GM19324 (cell line): ENCODE measurements at regions not wholly inside any gene's neighbourhood (a gene's known extent, or its start where the extent isn't known, plus 50 kb on each side); places are given as distances from the start of the nearest gene placed in this dataset.

ENCODE experiments used
- ATAC-seq: cut with Tn5 transposase; IDR thresholded peaks from one replicate; pipeline ENCODE4 v1.9.1; 2021; ENCODE audit warnings: mild to moderate bottlenecking, moderate library complexity; ENCODE audit not compliant: unreplicated experiment, low FRiP score

DNA sequence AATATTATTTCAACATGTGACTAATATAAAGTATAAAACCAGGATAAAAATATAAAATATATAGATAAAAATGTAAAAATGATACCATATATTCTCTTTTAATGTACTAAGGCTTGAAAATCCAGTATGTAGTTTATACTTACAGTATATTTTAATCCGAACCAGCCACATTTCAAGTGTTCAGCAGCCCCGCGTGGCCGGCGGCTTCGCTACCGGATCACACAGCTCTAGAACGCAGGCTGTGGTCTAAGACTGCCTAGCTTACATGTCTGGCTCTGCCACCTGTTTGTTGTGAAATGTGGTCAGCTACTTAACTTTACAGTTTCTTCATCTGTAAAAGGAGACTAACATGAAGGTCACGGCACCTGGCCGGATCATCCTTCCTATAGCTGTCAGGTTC is 189.7 kb upstream of the TBX3 start:
- ATAC-seq, result no peak

DNA sequence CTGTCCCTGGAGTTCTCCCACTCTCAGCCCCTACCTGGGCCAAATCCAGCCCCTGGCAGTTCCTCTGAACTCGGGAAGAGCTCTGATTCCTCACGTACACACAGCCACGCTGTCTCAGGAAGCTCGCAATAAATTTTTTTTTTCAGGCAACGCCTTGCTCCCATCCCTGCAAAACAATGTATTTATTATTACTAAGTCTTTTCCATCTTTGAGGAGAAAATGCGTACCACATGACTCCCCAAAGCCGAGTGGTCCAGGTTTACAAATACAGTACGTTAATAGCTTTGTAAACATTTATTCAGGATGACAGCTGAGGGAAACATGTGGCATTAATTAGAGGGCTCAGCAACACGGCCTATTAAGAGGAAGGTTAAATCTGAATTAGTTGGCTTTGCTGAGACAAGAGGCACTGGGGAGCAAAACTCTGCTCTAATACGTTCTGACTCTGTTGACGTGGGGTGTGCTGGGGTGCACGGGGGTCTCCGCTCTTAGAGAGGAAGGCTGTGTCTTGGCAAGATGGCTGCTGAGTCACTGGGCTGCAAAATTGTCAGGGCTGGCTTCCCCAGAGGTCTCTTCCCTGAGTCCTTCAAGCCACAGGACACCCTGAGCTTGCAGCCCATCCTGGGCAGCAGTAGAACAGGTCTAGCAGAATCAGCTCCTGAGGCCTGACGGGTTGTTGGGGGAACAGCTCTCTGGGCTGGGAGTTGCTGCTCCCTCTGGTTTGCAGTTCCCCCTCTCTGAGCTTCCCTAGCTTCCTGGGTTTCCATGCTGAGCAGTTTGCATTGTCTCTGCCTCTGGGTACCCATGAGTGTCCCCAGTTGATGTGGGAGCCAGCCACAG is 185.2 kb upstream of the TBX3 start:
- no peak for ATAC-seq

DNA sequence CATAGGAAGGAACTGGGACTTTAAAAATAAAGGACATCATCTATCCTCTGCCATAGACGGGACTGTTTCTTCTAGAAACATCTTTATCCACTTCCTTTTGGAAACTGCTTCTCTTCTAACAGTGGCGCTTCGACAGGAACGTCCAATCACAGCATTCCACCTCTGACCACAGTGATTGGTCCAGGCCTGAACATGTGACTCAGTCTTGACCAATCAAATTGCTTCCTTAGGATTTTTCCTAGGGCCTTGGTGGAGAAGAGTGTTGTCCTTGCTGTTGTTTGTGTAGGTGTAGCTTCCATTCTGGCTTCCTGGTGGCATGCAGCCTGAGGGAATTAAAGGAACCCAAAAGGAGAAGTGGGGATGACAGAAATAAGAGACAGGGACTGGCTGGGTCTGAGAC is 182.4 kb upstream of the TBX3 start:
- no peak for ATAC-seq

DNA sequence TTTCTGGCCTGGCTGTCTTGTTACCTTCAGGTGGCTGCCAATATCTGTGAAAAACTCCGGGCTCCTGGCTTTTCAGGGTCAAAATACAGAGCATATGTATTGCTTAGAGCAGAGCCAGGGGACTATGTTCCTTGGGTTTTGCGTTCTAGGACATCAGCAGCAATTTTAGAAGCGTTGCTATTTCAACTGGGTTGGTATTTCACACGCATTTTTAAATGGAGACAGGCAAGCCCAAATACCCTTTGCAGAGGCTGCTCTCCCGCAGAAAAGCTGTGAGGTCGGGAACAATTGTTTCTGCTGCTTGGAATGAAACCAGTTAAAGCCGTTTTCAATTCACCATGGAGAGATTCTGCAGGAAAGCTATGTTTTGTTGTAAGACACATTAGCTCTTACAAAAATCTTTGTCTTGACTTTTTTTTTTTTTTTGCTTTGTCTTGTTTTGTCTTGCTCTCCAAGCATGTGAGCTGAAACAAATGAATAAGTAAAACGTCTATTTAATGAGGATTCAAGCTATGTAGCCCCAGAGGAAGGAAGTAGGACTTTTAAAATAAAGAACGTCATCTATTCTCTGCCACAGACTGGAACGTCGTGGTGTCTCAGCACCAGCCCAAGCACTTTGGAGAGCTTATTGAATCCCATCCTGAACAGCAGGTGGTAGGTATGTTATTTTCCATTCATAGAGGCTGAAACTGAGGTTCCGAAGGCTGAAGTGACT is 181.0 kb upstream of the TBX3 start:
- no peak for ATAC-seq

DNA sequence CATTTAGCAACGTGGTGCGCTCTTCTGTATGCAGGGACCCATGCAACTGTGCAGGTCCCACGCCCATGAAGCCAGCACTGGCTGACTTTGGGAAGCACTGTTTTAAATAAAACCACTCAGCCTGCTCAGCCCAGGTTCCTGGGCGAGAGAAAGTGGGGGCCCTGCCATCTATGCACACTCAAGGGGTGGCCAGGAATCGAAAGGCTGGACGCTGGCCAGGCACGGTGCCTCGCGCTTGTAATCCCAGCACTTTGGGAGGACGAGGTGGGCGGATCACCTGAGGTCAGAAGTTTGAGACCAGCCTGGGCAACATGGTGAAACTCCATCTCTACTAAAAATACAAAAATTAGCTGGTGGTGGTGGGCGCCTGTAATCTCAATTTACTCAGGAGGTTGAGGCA is 179.9 kb upstream of the TBX3 start:
- ATAC-seq, result no peak

DNA sequence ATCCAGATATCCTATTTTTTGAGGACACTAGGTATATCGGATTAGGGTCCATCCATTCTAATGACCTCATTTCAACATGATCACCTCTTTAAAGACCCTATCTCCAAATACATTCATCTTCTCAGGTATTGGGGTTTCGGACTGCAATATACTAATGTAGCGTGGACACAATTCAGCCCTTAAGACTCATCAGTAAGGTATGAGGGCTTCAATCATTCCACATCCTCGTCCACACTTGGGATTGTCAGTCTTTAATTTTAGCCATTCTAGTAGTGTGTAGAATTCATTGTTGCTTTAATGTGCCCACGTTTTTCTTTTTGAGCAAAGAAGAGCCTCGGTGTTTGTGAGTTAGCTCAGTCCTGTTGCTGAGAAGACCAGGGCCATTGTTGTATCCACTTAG is 177.0 kb upstream of the TBX3 start:
- ATAC-seq, result no peak

DNA sequence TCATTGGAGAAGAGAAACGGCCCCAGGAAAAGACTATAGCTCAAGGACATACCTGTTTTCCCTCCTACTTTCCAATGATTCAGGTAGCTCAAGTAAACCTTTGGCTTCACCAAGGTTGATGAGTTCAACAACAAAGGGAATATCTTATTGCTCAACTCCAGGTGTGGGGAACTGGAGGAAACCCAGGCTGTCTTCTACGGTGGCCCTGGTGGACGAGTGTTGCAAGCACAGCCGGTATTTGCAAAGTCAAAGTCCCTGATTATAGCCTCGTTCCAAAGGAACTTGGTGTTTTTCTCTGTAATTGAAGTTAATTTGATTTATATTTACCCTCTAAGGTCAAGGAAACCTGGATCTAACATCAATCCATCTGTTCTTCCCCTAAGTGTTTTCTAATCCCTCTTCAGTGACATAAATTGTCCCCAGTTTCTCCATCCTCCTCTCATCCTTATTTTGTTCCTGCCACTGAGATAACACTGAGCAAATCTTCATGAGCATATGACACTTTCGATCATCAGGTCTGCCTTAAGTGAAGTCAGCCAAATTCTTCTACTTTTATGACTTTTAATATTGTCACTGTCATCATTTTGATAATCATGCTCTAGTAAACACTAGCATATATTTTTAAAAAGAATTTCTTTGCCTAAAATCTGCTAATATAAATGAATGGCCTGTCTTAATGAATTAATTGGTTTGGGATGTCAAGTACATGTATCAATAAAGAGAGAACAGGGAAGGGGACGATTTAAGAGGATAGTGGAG is 174.6 kb upstream of the TBX3 start:
- no peak for ATAC-seq

DNA sequence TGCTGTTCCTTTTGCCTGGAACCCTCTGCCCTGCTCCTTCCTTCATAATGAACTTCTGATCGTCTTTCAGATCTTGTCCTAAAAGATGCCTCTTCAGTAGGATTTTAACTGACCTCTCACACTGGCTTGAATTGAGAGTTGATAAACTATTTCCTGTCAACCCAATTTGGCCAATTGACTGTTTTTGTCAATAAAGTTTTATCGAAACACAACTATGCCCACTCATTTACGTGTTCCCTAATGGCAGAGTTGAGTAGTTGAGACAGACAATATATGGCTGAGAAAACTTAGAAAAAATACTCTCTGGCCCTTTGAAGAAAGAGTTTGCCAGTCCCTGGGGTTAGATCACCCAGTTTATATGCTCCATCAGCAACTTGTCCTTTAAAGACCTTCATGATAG is 171.7 kb upstream of the TBX3 start:
- no peak for ATAC-seq

DNA sequence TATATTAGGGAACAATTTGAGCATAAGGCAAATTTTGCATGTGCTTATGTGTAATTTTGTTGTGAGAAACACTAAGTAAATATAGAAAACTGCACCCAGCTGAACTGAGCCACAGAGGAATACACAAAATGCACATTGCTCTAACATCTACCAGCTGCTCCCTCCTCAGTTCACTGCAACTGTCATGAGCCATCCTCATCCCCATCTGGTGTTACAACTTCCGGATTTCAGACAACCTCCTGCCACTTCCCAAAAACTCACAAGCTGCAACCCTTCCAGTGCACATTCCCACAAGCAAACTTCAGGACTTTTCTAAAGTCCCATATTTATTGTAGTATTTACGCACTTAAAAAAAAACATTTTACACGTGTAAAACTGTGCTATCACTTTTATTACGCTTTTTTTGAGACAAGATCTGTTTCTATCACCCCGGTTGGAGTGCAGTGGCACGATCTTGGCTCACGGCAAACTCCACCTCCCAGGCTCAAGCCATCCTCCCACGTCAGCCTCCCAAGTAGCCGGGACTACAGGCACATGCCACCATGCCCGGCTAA is 169.1 kb upstream of the TBX3 start:
- no peak for ATAC-seq

DNA sequence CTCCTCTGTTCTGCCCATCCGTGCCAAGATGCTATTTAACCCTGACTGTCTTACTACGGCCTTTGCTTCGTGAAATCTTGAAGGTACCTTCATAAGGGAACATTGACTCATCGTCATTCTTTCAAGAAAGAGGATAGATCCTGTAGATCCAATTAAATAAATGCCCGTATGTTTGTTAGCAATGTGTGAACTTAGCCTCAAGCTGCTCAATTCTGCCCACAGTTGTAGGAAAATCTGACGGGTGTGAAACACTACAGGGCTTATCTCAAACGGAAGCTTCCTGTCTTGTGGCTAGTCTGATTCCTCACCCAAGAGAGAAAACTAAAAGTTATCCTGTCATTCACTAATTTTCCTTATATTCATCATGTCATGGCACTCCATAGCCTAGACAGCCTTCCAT is 168.0 kb upstream of the TBX3 start:
- ATAC-seq, result no peak

DNA sequence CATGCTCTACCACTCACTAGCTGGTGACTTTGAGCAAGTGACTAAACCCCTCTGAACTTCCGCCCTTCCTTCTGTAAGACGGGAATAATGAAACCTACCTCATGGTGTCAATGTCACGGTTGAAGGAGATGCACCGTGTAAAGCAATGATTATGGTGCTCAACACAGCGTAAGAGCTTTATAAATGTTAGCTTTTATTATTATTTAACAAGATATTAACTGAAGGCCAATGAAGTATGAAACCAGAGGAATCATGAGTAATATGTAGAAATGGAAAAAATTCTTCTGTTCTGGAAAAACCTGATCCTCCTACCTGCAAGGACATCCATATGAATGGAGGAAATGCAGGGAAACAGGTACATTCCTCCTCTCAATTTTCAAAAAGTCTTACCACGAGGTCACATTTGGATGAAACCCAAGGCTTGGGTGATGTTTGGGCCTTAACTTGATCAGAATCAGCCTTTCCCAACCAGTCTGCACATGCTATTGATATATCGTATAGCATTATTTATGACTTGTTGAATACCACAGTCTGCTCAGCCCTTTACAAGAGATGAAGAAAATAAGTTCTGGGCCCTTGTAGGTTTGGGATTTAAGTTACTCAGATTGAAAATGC is 166.8 kb upstream of the TBX3 start:
- no peak for ATAC-seq

DNA sequence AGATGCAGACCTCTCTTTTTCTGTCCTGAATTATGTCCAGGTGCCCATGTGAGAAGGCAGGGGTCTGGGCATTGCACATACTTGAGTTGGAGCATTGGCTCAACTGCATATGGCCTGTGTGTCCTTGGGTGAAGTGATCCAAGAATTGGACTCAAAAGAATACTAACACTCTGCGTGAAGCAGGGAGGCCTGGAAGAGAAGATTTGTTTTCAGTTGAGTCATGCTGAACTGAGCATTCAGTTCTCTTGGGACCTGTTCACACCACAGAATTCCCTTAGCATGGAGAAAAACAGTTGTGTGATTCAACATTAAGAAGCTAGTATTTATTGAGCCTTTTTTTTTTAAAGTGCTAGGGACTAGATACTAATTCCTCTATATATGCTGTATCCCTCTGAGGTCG is 164.7 kb upstream of the TBX3 start:
- no peak for ATAC-seq

DNA sequence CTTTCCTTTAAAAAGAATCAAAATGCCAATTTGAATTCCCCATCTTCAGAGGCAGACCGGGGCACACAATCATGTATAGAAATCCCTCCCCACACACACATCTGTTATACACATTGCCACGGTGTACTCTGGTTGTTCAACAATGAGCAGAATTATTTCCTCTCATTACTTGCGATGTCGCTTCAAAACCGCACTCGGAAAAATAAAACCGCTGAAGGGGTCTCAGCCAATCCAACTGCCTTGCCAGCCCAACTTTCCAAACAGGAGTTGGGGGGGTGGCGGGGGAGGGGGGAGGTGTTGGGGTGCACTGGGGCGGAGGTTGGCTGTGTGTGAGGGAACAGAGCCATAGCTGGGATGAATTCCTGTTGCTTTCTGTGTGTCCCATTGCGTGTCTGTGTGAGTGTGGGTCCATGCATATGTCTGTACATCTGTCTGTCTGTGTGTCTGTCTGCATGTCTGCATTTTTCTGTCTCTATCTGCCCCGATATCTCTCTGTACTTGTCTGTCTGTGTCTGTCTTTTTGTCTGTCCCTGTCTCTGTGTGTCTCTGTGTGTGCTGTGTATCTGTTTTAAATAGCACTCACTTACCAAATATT is 163.6 kb upstream of the TBX3 start:
- ATAC-seq, result no peak

DNA sequence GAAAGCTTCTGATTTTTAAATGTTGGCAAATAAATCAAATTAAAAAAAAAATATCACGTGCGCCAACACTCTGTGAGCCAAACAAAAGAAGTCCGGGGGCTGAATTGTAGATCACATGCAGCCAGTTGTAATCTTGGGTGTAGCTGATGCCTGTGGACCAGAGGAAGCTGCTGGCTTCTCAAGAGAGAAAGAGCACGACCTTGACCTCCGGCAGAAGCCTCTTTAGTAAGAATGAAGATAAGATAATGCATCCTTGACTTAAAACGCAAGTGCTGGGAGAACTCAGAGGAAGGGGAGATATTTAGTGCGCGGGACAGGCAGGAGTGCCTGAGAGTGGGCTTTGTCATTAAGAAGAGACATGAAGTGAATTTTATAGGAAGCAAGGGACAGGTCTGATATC is 162.8 kb upstream of the TBX3 start:
- ATAC-seq, result no peak

DNA sequence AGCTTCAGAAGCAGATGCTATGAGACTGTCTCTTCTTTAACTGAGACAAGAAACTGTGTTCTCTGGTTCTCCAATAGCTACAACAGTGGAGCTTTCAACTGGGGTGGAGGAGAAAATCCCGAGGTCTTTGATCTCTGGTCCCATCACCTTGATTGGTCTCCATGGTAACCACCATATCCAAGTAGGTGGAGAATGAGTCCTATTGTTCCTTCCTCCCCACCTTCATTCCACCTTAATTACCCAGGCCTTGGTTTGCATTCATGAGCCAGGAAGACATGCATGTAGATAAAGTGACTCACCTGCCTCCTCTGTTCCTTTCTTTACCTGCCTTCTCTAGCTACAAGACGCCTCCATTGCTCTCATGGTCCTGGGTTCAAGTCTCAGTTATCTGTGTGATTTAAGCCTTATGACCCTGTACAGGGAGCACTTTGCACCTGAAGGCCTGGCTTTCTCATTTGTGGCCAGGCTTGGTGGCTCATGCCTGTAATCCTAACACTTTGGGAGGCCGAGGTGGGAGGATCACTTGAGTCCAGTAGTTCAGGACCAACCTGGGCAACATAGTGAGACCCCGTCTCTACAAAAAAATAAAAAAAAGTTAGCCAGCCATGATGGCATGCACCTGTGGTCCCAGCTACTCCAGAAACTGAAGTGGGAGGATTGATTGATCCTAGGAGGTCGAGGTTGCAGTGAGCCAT is 157.7 kb upstream of the TBX3 start:
- no peak for ATAC-seq

DNA sequence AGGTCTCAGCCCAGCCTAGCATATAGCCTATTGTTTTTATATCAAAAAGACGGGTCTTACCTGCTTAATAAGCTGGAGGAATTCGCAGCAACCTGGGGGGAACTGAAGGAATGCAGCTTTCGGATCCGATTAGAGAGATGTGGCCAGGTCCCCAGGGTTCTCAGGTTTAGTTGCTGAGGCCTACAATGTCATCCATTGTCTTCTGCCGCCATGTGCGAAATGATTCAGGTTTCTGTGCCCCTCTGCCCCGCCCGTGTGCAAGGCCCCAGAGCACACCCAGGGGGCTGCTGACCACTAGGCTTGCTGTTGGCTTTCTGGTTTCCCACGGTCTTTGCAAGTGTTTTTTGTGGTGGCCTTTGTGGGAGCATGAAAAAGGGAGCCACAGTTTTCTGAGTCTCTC is 154.5 kb upstream of the TBX3 start:
- ATAC-seq, result no peak

DNA sequence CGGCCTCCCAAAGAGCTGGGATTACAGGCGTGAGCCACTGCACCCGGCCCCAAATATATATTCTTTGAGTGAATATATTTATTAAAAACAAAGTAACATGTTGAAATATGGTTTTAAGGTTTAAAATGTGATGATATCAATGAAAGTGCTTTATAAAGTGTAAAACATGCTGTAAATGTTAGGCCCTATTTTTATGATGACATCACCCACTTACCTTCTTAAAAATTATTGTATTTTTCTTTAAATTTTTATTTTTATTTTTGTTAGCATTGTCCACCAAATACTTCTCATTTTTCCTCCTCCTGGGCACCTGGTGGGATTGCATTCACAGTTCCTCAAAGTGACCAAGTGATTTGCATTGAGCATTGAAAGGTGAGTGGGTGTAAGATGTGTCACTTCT is 152.6 kb upstream of the TBX3 start:
- ATAC-seq, result no peak

DNA sequence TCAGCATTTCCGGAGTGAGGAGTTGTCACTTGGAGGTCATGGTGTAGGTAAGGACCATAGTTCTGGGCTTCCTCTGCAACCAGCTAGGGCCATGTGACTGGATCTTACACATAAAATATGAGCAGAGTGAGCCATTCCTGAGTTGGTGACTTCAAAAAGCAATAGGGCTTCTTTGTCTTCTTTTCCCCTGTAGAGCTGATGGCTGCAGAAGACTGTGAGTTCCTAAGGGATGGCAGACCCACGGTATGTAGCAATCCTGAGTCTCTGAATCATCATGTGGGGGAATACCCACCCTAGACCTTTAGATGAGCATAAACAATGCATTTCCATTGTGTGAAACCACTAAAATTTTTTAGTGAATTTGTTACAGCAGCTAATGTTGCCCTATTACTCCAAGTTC is 151.1 kb upstream of the TBX3 start:
- ATAC-seq, result no peak

DNA sequence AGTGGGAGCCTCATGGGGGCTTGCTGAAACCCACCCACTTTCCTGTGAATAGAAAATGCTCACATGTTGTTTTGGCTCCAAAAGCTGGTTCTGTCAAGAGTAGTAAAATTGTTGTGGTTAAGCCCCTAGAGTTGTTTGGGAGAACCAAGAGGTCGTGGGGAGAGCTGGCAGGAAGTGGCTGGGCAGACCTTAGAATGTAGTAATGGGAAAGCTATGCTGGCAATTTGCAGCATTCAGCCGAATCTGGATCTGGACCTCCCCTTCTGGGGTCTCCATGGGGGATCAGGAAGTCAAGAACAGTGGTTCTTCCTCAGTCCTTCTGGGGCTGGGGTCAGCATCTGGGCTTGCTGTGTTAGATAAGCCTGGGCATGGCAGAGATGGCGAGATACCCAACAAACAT is 150.6 kb upstream of the TBX3 start:
- no peak for ATAC-seq

DNA sequence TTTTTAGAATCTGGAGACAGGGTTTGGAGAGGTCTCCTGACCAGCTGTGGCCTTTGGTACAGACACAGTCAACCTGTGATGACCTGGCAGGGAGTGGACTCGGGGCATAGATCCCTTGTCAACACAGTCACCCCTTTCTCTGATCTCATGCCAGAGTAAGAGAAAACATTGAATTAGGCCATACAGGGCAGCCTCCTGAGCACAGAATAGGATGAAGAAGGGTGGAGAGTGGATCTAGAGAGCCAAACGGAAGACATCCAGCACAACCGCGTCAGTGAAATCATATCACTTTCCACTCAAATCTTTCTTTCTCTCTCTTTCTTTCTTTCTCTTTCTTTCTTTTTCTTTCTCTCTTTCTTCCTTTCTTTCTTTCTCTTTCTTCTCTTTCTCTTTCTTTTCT is 145.9 kb upstream of the TBX3 start:
- no peak for ATAC-seq
